GM18519 (cell line): ENCODE measurements at regions not wholly inside any gene's neighbourhood (a gene's known extent, or its start where the extent isn't known, plus 50 kb on each side); places are given as distances from the start of the nearest gene placed in this dataset.

Source experiments
- ATAC-seq: cut with Tn5 transposase; IDR thresholded peaks from one replicate; pipeline ENCODE4 v1.9.1; 2021; ENCODE audit warnings: mild to moderate bottlenecking, moderate library complexity; ENCODE audit not compliant: unreplicated experiment, low FRiP score

DNA sequence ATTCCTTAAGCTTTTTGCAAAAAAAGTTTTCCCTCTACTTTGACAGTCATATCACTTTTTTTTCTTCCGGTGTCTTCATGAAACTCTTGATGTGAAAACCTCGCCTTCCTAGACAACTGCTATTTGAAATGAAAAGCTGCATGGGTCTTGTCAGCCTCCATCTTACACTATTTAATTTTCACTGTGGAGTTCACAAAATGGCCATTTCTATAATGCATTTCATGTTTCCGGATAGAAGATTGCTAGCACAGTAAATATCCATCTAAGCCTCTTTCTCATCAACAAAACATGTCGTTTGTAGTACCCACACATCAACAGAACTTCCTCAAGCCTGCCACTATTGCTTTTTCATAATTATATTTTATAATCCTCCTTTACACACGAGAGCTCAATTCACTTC lies 204.9 kb upstream of the ID4 start:
- no peak for ATAC-seq

DNA sequence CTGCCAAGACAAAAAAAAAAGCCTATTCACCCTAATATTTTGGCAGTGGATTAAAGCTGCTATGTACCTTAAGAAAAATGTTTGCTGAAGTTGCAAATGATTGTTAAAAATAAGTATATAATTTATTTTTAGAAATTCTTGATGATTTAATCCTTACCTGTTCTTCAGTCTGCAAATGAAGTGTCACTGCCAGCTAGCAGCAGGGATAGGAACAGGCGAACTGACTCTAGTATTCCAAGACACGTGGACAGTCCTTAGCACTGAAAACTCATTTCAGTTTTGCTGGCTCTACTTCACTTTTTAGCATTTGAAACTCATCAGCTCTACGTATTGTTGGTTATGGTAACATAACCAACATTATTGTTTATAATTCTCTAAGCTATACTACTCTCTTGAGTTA lies 204.4 kb upstream of the ID4 start:
- ATAC-seq, result no peak

DNA sequence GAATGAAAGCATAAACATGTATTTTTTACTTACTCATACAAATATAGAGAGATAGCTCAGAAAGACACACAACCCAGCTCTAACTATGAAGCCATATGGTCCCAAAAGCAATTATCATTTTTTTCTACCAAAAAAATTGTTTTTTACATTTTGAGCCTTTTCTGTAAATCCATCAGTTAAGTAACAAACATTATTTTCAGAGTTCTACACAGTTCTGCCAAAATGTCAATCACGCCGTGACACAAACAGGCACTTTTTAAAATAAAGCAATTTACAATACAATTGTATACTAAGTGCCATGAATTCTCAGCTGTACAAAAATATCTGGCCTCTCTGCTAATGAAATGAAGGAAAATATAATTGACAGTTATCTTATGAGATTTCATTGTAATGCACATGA lies 201.4 kb upstream of the ID4 start:
- no peak for ATAC-seq

DNA sequence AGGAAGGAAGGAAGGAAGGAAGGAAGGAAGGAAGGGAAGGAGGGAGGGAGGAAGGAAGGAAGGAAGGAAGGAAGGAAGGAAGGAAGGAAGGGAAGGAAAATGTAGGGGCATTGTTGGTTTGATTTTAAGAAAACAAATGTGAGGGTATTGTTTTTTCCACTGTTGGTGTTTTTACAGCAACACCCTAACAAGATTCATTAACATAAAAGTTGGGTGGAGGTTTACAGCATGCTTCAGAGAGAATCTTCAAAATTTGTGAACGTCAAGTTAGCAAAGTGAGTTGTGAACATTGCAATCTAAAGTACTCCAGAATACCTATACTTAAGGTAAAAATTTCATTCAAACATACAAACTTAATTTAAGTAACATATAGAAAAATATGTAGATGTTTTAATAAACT lies 200.2 kb upstream of the ID4 start:
- no peak for ATAC-seq

DNA sequence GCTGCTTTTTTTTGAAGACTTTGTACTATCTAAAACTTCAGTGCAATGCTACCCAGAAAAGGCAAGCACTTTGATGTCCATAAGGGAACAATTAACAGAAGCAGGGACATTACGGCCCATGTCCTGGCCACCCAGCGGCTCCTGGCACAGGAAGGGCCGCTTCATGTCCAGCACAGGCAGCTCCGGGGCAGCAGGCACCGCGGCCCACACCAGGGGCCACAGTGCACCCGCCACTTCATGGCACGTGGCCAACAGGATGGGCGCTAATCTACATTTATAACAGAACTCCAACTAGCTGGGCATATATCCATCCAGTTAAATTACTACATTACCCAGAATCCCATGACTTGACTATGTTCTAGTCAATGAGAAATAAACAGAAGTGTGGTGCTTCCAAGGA lies 198.2 kb upstream of the ID4 start:
- ATAC-seq, result no peak

DNA sequence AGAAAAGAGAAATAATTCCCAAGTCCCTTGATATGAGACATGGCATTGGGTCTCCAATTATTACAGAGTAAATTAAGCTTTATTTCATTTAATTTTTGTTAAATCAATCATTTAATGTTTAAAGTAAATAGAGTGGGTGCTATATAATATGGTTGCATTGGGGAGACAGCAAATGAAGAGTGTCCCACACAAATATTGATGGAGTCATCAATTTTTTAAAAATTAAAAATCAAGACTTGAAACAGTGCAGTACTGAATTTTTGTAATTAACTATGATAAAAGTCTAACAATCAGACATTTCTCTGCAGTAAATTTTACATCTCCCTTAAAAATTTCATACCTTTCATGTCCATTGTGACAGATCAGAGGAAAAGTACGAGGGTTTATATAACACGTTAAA lies 193.9 kb upstream of the ID4 start:
- ATAC-seq, result no peak

DNA sequence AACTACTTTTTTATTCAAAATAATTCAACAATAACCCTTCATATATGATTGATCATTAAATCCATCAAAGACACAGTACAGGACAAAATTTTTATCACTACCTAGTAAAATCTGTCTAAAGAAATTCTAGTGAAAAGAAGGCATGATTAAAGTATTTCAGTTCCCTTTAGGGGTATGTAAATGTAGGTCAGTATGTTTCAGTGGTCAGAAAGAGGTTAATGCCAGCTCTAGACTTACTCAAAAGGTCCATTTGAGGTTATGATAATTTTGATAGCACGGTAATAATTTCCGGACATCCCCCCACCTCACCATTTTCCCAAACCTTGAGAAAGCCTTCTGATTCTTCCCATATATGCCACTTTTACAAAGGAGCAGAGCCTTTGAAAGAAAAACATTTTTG lies 193.5 kb upstream of the ID4 start:
- no peak for ATAC-seq

DNA sequence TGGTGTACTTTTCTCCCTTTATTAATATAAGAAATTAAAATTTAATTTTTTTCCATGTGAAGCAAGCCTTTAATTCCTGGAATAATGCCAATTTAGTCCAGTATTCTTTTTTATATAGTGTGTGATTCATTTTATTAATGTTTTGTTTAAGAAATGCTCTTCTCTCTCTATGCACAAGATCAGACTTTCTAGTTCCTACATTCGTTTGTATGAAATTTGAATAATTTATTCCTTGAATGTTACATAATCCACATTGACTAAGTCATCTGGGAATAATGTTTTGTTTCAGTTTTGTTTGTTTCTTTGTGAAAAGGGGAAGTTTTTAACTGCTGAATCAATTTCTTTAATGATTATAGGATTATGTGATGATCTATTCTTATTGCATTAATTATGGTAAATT lies 181.4 kb upstream of the ID4 start:
- no peak for ATAC-seq

DNA sequence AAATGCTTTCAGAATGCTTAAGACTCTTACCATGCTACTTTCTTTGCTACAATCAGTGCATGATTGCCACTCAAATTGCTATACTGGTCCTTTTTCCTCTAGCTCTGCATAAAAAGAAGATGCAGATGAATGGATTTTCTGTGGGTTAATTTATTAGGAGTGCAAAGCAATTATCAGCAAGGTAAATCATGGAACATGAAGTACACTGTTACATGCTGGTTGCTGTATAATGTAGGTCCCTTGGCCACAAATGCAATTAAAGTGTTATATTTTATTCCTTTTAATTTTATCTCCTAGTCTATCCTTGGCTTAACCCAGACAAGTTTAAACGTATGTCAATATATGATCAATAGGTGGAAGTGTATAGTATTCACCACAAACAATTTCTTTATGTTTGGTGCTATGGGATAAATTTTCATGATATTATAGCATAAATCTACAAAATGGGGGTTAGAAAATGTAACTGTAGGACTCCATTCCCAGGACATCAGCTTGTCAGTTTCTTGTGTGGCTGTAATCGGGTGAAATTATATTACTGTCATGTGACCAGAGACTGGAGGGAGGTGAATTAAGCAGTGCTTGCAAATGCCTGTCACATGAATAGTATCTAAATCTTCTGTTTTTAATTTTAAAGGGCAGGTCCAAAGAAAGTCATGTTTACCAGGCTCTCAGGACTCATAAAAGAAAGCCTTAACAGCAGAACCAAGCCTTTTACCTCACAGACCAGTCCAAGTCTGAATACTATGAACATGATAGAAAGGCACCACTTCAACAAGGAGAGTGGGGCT lies 176.9 kb upstream of the ID4 start:
- ATAC-seq, result no peak

DNA sequence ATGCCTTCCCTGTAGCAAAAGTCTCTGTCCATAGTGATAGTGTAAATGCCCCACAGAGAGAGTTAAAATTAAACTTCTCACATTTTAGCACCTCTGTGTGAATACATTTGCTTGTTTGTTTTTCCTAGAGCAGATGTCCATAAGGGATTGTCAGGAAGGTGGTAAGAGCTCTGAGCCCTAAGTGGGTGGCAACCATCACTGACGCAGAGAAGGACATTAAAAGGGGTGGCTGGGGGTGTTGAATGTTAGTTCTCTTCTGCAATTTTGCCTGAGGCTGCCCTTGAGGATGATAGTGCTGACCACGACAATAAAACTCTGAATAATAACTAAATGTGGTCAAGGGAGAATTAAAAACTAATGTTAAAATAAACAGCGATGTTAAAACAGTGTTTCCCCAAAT lies 174.3 kb upstream of the ID4 start:
- no peak for ATAC-seq

DNA sequence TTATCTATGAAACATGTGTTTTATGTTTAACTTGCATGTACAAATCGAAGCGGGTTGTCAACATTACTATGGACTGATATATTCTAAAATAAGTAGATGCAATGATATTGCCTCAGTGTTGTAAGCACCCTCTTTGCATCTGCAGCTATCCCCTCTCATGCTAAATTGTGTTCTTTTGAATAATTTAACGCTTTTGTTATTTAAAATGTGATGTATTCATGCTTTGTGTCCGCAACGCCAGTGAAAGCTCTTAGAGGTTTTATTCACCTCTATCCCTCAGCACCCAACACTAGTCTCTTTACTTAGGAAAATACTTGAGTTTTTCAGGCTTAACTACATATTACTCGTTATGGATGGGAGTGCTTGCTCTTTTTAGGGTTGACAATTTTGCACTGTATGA lies 173.7 kb upstream of the ID4 start:
- no peak for ATAC-seq

DNA sequence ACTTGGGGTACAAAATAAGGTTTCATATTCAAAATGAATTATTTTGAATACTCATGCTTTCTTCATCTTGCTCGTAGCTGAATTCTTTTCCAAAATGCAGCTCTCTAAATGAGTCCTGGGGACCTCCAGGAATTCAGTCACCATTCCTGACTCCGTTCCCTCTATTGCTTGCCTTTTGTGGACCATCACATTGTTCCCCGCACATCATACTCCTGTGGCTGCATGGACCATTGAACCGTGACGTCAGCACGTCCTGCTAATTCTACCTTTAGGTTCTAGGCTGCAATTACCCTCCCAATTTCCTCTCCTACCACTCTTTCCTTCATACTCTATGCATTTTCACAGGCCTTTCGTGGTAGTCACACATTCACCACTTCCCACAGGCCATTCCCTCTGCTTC lies 173.1 kb upstream of the ID4 start:
- no peak for ATAC-seq

DNA sequence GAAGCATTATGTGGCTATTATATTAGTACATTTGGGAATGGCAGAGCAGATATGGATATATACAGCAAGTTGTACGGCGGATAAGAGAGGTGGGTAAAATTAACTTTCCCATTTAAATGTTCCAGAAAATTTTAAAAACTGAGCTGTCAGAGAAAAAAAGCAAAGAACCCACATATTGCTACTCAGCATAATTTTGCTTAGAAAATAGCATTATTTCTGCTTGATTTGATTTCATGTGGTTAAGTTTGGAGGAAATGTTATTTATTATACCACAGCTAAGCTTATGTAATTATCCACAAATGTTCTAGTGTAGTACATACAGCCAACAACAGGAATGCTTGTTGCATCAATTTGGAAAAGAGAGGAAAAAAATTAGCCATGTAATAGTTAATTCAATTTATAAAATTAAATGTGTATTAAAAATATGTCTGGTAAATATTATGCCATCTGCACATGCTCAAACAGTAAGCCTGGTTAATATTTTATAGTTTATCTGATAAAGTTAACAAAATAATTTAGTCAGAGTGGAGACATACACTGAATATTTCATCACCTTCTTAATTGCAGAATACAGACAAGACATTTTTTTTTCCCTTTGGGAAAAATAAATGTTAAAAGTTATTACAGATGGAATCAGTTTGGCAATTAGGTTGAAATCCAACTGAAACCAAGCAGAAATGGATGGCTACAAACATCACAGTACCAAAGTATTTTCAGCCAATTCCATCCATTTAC lies 172.1 kb upstream of the ID4 start:
- ATAC-seq, result no peak

DNA sequence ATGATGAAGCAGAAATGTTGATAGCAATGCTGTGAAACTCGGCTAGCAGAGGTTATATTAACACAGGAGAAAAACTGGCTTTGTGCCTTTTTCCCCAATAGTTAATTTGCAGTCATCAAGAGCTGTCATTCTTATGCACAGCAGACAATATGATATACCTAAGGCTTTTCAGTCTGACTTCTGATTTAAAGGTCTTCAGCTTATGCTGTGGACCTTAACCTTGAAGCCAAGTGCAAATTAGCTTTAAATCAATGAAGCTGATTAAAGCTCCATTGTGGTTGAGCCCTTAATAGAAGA lies 171.6 kb upstream of the ID4 start:
- ATAC-seq, result no peak

DNA sequence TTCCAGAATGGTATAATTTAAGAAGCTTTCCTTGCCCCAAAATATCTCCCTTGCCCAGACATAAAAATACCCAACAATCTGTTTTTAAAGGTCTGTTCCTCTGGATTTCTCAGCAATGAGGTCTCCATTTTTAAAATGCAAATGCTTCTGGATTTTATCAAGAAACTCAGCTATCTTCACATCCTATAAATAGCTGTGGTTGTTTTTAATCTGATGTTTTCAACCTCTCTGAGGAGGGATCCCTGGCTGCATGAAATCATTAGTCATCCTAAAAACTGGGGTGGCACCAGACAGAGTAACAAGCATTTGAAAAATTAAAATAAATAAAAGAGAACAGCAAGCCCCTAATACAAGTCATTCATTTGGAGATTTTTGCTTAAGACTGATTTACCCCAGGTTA lies 168.5 kb upstream of the ID4 start:
- no peak for ATAC-seq

DNA sequence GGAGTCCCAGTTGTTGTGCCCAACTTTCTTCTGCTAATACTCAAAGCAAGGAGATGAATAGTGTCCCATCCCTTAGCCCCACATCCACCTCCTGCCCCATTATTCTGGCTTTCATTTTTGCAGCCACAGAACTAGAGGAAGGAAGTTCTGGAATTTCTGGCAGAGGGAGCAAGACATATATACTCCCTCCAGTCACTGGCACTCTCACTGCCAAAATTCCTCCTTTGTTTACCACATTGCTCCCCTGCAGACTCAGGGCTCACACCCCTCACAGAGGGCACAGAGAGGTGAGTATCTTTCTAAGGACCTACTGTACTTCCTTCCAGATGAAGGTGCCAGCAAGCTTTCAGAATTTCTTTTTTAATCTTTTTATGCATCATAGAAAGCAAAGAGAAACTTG lies 168.0 kb upstream of the ID4 start:
- no peak for ATAC-seq

DNA sequence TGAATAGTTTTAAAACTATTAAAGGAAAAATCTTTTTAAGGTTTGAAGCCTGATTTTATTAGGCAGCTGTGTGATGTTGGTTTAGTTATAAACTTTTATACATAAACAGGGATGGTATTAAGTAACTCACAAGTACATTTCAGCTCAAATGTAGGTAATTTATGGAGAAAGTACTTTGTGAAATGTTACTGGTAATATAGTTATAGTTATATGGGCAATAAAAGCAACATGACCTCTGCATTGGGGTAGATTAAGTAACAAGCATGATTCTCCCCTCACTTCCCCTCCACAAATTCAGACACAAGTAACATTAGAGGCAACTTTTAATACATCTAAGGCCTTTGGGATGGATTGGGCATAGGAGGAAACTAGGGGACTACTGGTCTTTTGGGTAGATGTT lies 154.3 kb upstream of the ID4 start:
- no peak for ATAC-seq

DNA sequence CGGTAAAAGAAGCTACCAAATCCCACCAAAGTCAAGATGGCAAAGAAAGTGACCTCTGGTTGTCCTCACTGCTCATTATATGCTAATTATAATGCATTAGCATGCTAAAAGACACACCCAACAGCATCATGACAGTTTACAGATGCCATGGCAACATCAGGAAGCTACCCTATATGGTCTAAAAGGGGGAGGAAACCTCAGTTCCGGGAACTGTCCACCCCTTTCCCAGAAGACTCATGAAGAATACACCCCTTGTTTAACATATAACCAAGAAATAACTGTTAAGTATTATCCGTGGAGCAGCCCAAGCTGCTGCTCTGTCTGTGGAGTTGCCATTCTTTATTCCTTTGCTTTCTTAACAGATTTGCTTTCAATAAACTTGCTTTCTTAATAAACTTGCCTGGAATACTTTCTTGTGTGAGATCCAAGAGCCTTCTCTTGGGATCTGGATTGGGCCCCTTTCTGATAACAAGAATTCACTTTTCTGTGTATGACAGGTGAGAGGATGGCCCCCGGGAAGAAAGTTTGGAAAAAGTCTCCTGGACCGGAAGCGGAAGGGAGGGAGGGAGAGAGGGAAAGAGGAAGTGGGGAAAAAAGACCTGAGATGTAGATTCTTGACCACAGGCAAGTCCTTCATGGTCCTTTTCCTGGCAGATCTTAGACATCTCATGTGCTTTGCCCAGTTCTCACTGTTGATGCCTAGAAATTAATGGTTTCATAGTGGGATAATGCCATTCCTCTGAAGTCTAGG lies 146.7 kb upstream of the ID4 start:
- no peak for ATAC-seq

DNA sequence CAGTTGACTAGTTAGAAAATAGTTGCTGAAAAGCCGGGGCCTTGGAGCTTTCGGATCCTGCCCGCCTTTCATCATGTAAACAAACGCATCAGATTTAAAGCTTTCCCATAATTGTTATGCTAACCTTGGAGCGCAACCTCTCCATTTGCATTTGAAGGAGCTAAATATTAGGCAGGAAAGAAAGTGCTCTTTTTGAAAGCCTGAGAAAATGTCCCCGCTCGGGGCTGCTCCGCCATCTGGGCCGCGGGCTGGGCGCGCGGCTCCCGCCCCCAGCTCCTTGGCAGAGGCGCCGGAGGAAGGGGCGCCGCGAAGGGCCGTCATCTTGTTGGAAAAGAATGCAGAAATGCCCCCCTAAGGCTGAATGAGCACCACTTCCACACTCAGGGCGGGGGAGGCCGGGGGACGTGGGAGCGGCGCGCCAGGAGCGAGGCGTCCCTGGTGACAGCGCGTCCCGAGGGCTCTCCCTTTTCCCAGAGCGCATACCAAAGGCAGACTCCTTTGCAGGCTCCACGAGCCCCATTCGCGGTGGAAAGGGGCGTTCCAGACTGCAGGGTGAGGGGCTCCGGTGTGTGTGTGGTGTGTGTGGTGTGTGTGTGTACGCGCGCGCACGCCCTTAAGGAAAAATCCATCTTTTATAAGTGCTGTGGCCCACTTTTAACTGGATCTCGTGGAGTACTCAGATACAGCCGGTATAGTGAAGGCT lies 145.6 kb upstream of the ID4 start:
- no peak for ATAC-seq

DNA sequence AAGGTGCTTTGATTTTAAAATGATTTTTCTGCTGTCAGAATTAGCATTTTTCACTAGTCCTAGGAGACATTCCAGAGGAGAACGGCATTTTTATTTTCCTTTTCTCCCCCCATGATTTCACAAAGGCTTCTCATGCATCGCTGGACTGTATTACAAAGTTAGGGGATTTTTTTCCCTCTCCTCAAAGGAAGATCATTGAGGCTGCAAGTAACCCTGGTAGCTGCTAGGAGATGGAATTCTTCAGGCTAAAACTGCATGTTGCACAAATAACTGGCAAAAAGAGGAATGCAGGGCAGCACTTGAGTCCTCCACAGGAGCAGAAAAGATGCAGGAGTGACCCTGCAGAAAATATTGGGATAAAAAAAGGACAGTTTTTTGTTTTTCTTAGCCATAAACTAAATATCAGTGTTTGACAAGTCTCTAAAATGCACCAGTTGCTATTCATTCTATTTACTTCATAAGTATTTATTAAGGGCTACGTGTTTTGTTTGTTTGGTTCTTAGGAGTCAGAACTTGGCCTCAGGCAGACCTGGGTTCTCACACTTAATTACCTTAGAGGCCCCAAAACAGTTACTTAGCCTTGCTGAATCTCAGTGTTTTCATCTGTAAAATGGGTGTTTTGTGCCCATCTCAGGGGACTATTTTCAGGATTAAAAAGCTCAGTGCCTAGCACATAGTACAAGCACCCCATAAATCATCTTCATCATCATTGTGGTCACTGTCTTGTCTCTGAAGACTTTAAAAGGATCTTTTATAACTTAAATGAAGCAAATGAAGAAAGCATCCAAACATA lies 144.5 kb upstream of the ID4 start:
- ATAC-seq, result no peak
